H1 (cell line): ENCODE measurements at regions not wholly inside any gene's neighbourhood (a gene's known extent, or its start where the extent isn't known, plus 50 kb on each side); places are given as distances from the start of the nearest gene placed in this dataset.

Experiments used
- CTCF ChIA-PET: fragments of 300-600 bp; sonication (Branson Sonifier 250); formaldehyde crosslinking; loops from one replicate; lab custom pipeline; 2021; ENCODE audit not compliant: partially characterized antibody; lab: Charles Lee
- POLR2A ChIA-PET: fragments of 300-600 bp; sonication (Branson Sonifier 250); formaldehyde crosslinking; loops from one replicate; lab custom pipeline; 2021; ENCODE audit warnings: inconsistent platforms; ENCODE audit not compliant: partially characterized antibody; lab: Charles Lee
- DNase-seq, 2 experiments: peaks; one replicate each; pipeline versions ENCODE4 v3.0.0 to v3.0.0-alpha.2; 2010 to 2022; ENCODE audit warnings: low spot score in 2 of 2, low read depth in 1 of 2, mixed read lengths in 1 of 2
- FAIRE-seq: peaks from 2 replicates; lab custom pipeline; 2011; peaks lifted over from hg19 to GRCh38; lab: Jason Lieb, UNC
- H2AFZ ChIP-seq: 2 replicates; pipeline ENCODE4 v1.8.1; 2012; ENCODE audit warnings: low read length, inconsistent platforms
- H2AK5ac ChIP-seq: 2 replicates; pipeline ENCODE4 v1.6.1; 2013; ENCODE audit warnings: low read depth, low read length
- H2BK120ac ChIP-seq: replicated peaks from 2 replicates; pipeline ENCODE3; 2013; ENCODE audit warnings: low read depth, low read length, inconsistent platforms
- H2BK12ac ChIP-seq: 2 replicates; pipeline ENCODE4 v1.6.1; 2013; ENCODE audit warnings: low read depth, low read length
- H2BK15ac ChIP-seq: 2 replicates; pipeline ENCODE4 v1.6.1; 2013; ENCODE audit warnings: low read length
- H2BK20ac ChIP-seq: 2 replicates; pipeline ENCODE4 v1.6.1; 2013; ENCODE audit warnings: low read length
- H2BK5ac ChIP-seq: 2 replicates; pipeline ENCODE4 v1.6.1; 2013; ENCODE audit warnings: low read depth, low read length
- H3K14ac ChIP-seq: 2 replicates; pipeline ENCODE4 v1.6.1; 2013; ENCODE audit warnings: inconsistent platforms; ENCODE audit not compliant: insufficient read length
- H3K18ac ChIP-seq: 2 replicates; pipeline ENCODE4 v1.6.1; 2013; ENCODE audit warnings: low read length; ENCODE audit errors: extremely low read depth
- H3K23ac ChIP-seq: 2 replicates; pipeline ENCODE4 v1.6.1; 2013; ENCODE audit warnings: inconsistent platforms; ENCODE audit not compliant: insufficient read length
- H3K23me2 ChIP-seq: 2 replicates; pipeline ENCODE4 v1.6.1; 2013; ENCODE audit warnings: low read depth, low read length
- H3K27ac ChIP-seq: 2 replicates; pipeline ENCODE4 v1.6.1; 2011; ENCODE audit warnings: low read depth, low read length, inconsistent platforms
- H3K27me3 ChIP-seq, 4 experiments: replicated peaks in 1 of 4; 1 replicate in 1 of 4; 2 replicates in 3 of 4; pipeline versions ENCODE4 v1.6.1 to v1.8.1; 2011 to 2013; ENCODE audit warnings: low read length in 3 of 4, mild to moderate bottlenecking in 3 of 4, inconsistent platforms in 2 of 4, mixed read lengths in 2 of 4, moderate library complexity in 1 of 4; ENCODE audit not compliant: control insufficient read depth in 3 of 4, insufficient read depth in 3 of 4; ENCODE audit errors: extremely low read depth in 1 of 4
- H3K36me3 ChIP-seq, 4 experiments: 2 replicates each; pipeline versions ENCODE4 v1.6.1 to v1.8.1; 2011 to 2013; ENCODE audit warnings: mild to moderate bottlenecking in 4 of 4, low read length in 3 of 4, moderate library complexity in 2 of 4, control low read depth in 1 of 4, inconsistent platforms in 1 of 4; ENCODE audit not compliant: insufficient read depth in 4 of 4, control insufficient read depth in 2 of 4
- H3K4ac ChIP-seq: replicated peaks from 2 replicates; pipeline ENCODE3; 2013; ENCODE audit warnings: low read length, low read depth, mixed read lengths, inconsistent platforms; ENCODE audit not compliant: insufficient read length
- H3K4me1 ChIP-seq, 4 experiments: replicated peaks in 1 of 4; 1 replicate in 1 of 4; 2 replicates in 3 of 4; pipeline versions ENCODE4 v1.6.1 to v1.8.1; 2011 to 2013; ENCODE audit warnings: low read length in 3 of 4, inconsistent platforms in 2 of 4, mixed read lengths in 1 of 4; ENCODE audit not compliant: insufficient read depth in 4 of 4, control insufficient read depth in 3 of 4
- H3K4me2 ChIP-seq, 2 experiments: 2 replicates each; pipeline versions ENCODE4 v1.6.1 to v1.8.1; 2011 to 2013; ENCODE audit warnings: low read depth in 2 of 2, low read length in 2 of 2, control low read depth in 1 of 2, inconsistent platforms in 1 of 2, mild to moderate bottlenecking in 1 of 2; ENCODE audit not compliant: insufficient read depth in 1 of 2
- H3K4me3 ChIP-seq, 4 experiments: fragments of 200-600, 300-600 bp in 1 of 4; sonication (generic), shearing (Covaris generic), sonication (Bioruptor Twin) in 1 of 4; 2 replicates each; pipeline versions ENCODE4 v1.5.1 to v1.8.1; 2011 to 2016; ENCODE audit warnings: low read length in 4 of 4, low read depth in 3 of 4, control low read depth in 2 of 4, inconsistent platforms in 2 of 4, mild to moderate bottlenecking in 2 of 4, mixed read lengths in 1 of 4, moderate library complexity in 1 of 4; ENCODE audit not compliant: insufficient read depth in 2 of 4; ENCODE audit errors: extremely low read depth in 1 of 4
- H3K56ac ChIP-seq: replicated peaks from 2 replicates; pipeline ENCODE3; 2013; ENCODE audit warnings: low read depth, mild to moderate bottlenecking, mixed read lengths, low read length, inconsistent platforms; ENCODE audit not compliant: insufficient read length
- H3K79me1 ChIP-seq: 2 replicates; pipeline ENCODE4 v1.6.1; 2013; ENCODE audit warnings: low read depth, low read length, control low read depth
- H3K79me2 ChIP-seq, 2 experiments: 2 replicates each; pipeline versions ENCODE4 v1.6.1 to v1.8.1; 2012 to 2013; ENCODE audit warnings: low read length in 2 of 2, mild to moderate bottlenecking in 2 of 2, inconsistent platforms in 1 of 2; ENCODE audit not compliant: insufficient read depth in 2 of 2, control insufficient read depth in 1 of 2
- H3K9ac ChIP-seq, 4 experiments: replicated peaks in 1 of 4; 1 replicate in 1 of 4; 2 replicates in 3 of 4; pipeline versions ENCODE4 v1.6.1 to v1.8.1; 2011 to 2013; ENCODE audit warnings: low read depth in 3 of 4, low read length in 3 of 4, control low read depth in 2 of 4, mild to moderate bottlenecking in 2 of 4, moderate library complexity in 2 of 4, inconsistent platforms in 1 of 4; ENCODE audit errors: extremely low read depth in 1 of 4
- H3K9me3 ChIP-seq, 2 experiments: 2 replicates each; pipeline versions ENCODE4 v1.6.1 to v1.8.1; 2012 to 2013; ENCODE audit warnings: mild to moderate bottlenecking in 2 of 2, moderate library complexity in 2 of 2, control low read depth in 1 of 2, inconsistent platforms in 1 of 2, low read depth in 1 of 2, low read length in 1 of 2, mixed read lengths in 1 of 2; ENCODE audit not compliant: insufficient read depth in 2 of 2
- H4K20me1 ChIP-seq, 2 experiments: replicated peaks in 1 of 2; 2 replicates each; pipeline versions ENCODE3 to v1.8.1; 2011 to 2013; ENCODE audit warnings: inconsistent platforms in 2 of 2, low read length in 2 of 2, mild to moderate bottlenecking in 1 of 2; ENCODE audit not compliant: insufficient read depth in 2 of 2, control insufficient read depth in 1 of 2
- H4K5ac ChIP-seq: 2 replicates; pipeline ENCODE4 v1.6.1; 2013; ENCODE audit warnings: low read length, low read depth, mixed read lengths, inconsistent platforms; ENCODE audit not compliant: insufficient read length
- H4K8ac ChIP-seq: 2 replicates; pipeline ENCODE4 v1.8.0; 2013; ENCODE audit warnings: mild to moderate bottlenecking, moderate library complexity, low read length, inconsistent platforms; ENCODE audit not compliant: insufficient read depth; ENCODE audit errors: extremely low read depth
- H4K91ac ChIP-seq: replicated peaks from 2 replicates; pipeline ENCODE3; 2013; ENCODE audit warnings: low read length, mixed read lengths, inconsistent platforms; ENCODE audit not compliant: insufficient read length
- BACH1 ChIP-seq: IDR thresholded peaks from 2 replicates; pipeline ENCODE4 v1.6.1; 2012; ENCODE audit warnings: low read length, improper control_type of control experiment
- BCL11A ChIP-seq, 2 experiments: IDR thresholded peaks; one replicate each; pipeline ENCODE4 v1.6.1; 2011; ENCODE audit warnings: low read depth in 2 of 2, low read length in 2 of 2, mild to moderate bottlenecking in 2 of 2
- BRCA1 ChIP-seq: IDR thresholded peaks from 2 replicates; pipeline ENCODE4 v1.6.1; 2012; ENCODE audit warnings: low read depth, low read length, improper control_type of control experiment
- CREB1 ChIP-seq: IDR thresholded peaks from 2 replicates; pipeline ENCODE4 v1.6.1; 2012; ENCODE audit warnings: inconsistent platforms
- GABPA ChIP-seq: IDR thresholded peaks from 2 replicates; pipeline ENCODE4 v1.6.1; 2011; ENCODE audit warnings: mild to moderate bottlenecking, low read length, moderate library complexity, borderline replicate concordance; ENCODE audit not compliant: insufficient read depth
- HDAC6 ChIP-seq: IDR thresholded peaks from one replicate; pipeline ENCODE4 v1.7.1; 2012; ENCODE audit warnings: low read depth, mild to moderate bottlenecking, inconsistent platforms, low read length, moderate library complexity
- KDM4A ChIP-seq: IDR thresholded peaks from one replicate; pipeline ENCODE4 v1.7.1; 2012; ENCODE audit warnings: low read depth, mild to moderate bottlenecking, moderate library complexity, low read length, inconsistent platforms; ENCODE audit not compliant: severe bottlenecking
- RBBP5 ChIP-seq: IDR thresholded peaks from 2 replicates; pipeline ENCODE4 v1.7.1; 2012; ENCODE audit warnings: low read depth, mild to moderate bottlenecking, inconsistent platforms, low read length, moderate library complexity, borderline replicate concordance
- WGBS, 2 experiments: shearing (Covaris generic) in 1 of 2; methylation state at CpG; one replicate each; pipeline versions ENCODE4 v1.1.6 to v1.1.7; 2013 to 2015; ENCODE audit warnings: low lambda C conversion rate in 2 of 2, mixed read lengths in 2 of 2, inconsistent platforms in 1 of 2, low coverage in 1 of 2, missing lambda C conversion rate in 1 of 2; ENCODE audit not compliant: insufficient replicate concordance in 2 of 2, insufficient coverage in 1 of 2, insufficient read length in 1 of 2; ENCODE audit errors: extremely low coverage in 1 of 2, missing lambda C conversion rate in 1 of 2; 5-methylcytosine and 5-hydroxymethylcytosine counted together

DNA sequence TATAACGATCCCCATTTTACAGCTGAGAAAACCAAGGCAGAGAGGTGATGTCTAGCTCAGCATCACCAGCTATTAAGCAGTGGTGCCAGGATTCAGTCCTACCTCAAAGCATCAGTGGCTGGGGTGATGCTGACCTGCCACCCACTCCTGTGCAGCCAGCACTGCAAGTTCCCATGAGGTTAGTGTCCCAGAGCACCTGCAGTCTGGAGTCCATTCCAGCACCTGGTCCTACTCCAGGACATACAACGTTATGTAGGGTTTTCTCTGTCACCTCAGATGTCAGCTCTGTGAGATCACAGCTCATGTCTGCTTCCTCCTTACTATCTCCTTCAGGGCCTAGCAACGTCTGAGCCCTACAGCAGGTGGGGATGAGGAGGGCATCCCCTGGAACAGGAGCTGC lies 328.0 kb upstream of the HS6ST1 start:
- Histone ChIP-seq H3K36me3 (no peaks in the 10 kb centered on the region), H3K4me3 (no peak overlapping the region), H2BK20ac (peak overlapping the region; percentile 99), H3K79me2 (no peaks in the 10 kb centered on the region), H3K23me2 (peaks cover 2% of the 10 kb centered on the region; the same call in 1 of the 2 replicates), H2AFZ (no peak overlapping the region), H3K23ac (no peak overlapping the region), H4K8ac (no peak overlapping the region), H3K18ac (0 out of 2 replicates have a peak overlapping the region, but pooled peaks have one; percentile 55), H4K20me1 (no peaks in the 10 kb centered on the region), H3K79me1 (no peaks in the 10 kb centered on the region), H3K27ac (no peak overlapping the region), H3K27me3 (no peaks in the 10 kb centered on the region), H3K56ac (no peak overlapping the region), H3K4me2 (no peak overlapping the region), H2BK5ac (peak overlapping the region; percentile 98; the same call in 1 of the 2 replicates), H3K4me1 (peaks cover 10 to 28% (median 18%) of the 10 kb centered on the region in 4 experiments), H2BK15ac (peak overlapping the region; percentile 50; the same call in 1 of the 2 replicates), H2AK5ac (peak overlapping the region; percentile 77; the same call in 1 of the 2 replicates), H4K91ac (peak overlapping the region; percentile 28), H2BK120ac (no peak overlapping the region), H3K9me3 (no peaks in the 10 kb centered on the region), H4K5ac (no peak overlapping the region), H3K14ac (no peak overlapping the region), H3K9ac (no peak overlapping the region), H3K4ac (no peak overlapping the region), H2BK12ac (peak overlapping the region; percentile 91; the same call in 1 of the 2 replicates)
- WGBS, 2 experiments, result 79% methylated on average over 3 of the region's 3 CpGs; no CpG with 5 or more reads in 1 of the 2 experiments
- DNase-seq (peak in 1 of 2 experiments; percentile 42), FAIRE-seq (no peak)
- CTCF ChIA-PET, result interaction anchor here (0.9 to 1.0 kb wide), 3 partner anchors 13 to 90 kb away, joined by 3 to 4 read pairs (median 3); no protein-coding TSS in a partner anchor
- TF ChIP-seq BRCA1, result no peak
- TF ChIP-seq HDAC6, result no peak
- TF ChIP-seq CREB1, result no peak
- TF ChIP-seq BACH1, result no peak
- no peak for TF ChIP-seq GABPA
- TF ChIP-seq KDM4A, result no peak
- no peak for TF ChIP-seq RBBP5
- TF ChIP-seq BCL11A (IDR thresholded peaks at IDR 0.05; ENCODE audit: low read depth in 2 of 2, low read length in 2 of 2), result no peak
- POLR2A ChIA-PET, result interaction anchor here (1.3 to 2.9 kb wide), 2 partner anchors 8 to 12 kb away, joined by 4 to 9 read pairs; no protein-coding TSS in a partner anchor
